Glutamatergic neuron (in vitro differentiated cells): ENCODE measurements at regions not wholly inside any gene's neighbourhood (a gene's known extent, or its start where the extent isn't known, plus 50 kb on each side); places are given as distances from the start of the nearest gene placed in this dataset.

ENCODE experiments used
- DNase-seq: peaks from one replicate; pipeline ENCODE4 v3.0.0; 2022
- H3K27ac Mint-ChIP-seq: one replicate; pipeline ENCODE4 v1.8.0; 2020; ENCODE audit warnings: mild to moderate bottlenecking, mixed read lengths, inconsistent platforms; ENCODE audit not compliant: unreplicated experiment
- H3K27me3 Mint-ChIP-seq: one replicate; pipeline ENCODE4 v1.8.0; 2020; ENCODE audit warnings: mild to moderate bottlenecking, moderate library complexity, mixed read lengths, inconsistent platforms; ENCODE audit not compliant: unreplicated experiment
- H3K36me3 Mint-ChIP-seq: one replicate; pipeline ENCODE4 v1.8.0; 2020; ENCODE audit warnings: mild to moderate bottlenecking, mixed read lengths, inconsistent platforms; ENCODE audit not compliant: unreplicated experiment
- H3K4me1 Mint-ChIP-seq: one replicate; pipeline ENCODE4 v1.8.0; 2020; ENCODE audit warnings: mild to moderate bottlenecking, low read depth, mixed read lengths, inconsistent platforms; ENCODE audit not compliant: unreplicated experiment
- H3K4me3 Mint-ChIP-seq: one replicate; pipeline ENCODE4 v1.8.0; 2020; ENCODE audit warnings: mild to moderate bottlenecking, mixed read lengths, inconsistent platforms; ENCODE audit not compliant: unreplicated experiment
- H3K9me3 Mint-ChIP-seq: one replicate; pipeline ENCODE4 v1.8.0; 2020; ENCODE audit warnings: mild to moderate bottlenecking, moderate library complexity, mixed read lengths, inconsistent platforms; ENCODE audit not compliant: unreplicated experiment
- TF ChIP-seq, protein P1 (sequence below): fragments of 200-600 bp; sonication (generic); IDR thresholded peaks from one replicate; pipeline ENCODE4 v1.5.0; 2021; ENCODE audit not compliant: partially characterized antibody, unreplicated experiment

DNA sequence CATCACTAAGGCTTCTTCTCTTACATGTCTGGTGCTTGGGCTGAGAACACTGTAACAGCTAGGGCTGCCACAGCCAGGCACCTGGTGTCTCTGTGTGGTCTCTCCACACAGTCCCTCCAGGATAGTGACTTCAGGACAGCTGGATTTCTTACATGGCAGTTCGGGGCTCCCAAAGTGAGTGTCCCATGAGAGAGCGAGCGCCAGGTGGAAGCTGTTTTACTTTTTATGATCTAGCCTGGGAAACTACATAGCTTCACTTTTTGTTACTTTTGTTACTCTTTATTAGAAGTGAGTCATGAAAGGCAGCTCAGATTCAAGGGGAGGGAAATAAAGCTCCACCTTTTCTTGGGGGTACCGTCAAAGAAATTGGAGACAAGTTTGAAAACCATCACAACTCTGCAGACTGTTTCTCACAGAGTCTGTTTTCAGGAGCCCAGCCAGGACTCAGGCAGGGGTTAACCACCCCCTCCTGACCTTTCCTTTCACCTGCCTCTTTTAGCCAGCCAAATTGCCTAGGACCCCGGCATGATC, 373.0 kb downstream of the MID1IP1 start:
- TF ChIP-seq, protein P1, sequence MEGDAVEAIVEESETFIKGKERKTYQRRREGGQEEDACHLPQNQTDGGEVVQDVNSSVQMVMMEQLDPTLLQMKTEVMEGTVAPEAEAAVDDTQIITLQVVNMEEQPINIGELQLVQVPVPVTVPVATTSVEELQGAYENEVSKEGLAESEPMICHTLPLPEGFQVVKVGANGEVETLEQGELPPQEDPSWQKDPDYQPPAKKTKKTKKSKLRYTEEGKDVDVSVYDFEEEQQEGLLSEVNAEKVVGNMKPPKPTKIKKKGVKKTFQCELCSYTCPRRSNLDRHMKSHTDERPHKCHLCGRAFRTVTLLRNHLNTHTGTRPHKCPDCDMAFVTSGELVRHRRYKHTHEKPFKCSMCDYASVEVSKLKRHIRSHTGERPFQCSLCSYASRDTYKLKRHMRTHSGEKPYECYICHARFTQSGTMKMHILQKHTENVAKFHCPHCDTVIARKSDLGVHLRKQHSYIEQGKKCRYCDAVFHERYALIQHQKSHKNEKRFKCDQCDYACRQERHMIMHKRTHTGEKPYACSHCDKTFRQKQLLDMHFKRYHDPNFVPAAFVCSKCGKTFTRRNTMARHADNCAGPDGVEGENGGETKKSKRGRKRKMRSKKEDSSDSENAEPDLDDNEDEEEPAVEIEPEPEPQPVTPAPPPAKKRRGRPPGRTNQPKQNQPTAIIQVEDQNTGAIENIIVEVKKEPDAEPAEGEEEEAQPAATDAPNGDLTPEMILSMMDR: no peak
- Mint-ChIP-seq H3K36me3 (no peaks in the 10 kb centered on the region), H3K4me1 (no peaks in the 10 kb centered on the region), H3K9me3 (no peaks in the 10 kb centered on the region), H3K4me3 (no peak overlapping the region), H3K27me3 (no peaks in the 10 kb centered on the region), H3K27ac (no peak overlapping the region)
- no peak for DNase-seq

DNA sequence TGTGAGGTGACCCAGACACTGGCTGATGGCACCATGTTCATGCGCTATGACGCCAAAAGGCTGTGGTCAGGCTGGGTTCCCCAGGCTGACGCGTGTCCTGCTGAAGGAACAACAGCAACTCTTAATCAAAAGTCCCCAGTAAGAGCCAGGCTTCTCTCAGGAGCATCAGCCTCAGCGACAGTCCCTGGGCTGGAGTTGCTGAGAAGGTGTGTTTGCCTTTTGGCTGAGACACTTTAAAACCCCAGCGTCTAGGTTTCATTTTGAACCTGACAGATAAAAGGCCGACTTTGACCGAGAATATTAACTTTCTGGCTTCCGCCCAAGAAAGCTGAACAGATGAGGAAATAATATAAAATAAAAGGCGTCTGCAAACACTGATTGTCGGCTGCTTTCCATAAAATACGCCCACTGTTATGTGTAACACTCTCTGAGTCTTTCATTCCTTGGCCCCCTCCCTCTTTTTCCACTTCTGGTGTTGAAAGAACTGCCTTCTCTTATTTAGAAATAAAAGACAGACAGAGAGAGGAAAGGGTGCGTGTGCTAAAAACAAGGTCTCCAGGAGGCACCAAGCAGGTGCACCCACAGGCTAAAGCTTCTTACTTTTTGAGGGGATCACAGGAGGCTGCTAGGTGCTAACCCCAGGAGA, 373.6 kb downstream of the MID1IP1 start:
- H3K4me3 Mint-ChIP-seq: no peak overlapping the region
- no peaks in the 10 kb centered on the region for H3K27me3 Mint-ChIP-seq
- no peaks in the 10 kb centered on the region for H3K4me1 Mint-ChIP-seq
- H3K36me3 Mint-ChIP-seq: no peaks in the 10 kb centered on the region
- DNase-seq: no peak
- TF ChIP-seq, protein P1: no peak
- no peak overlapping the region for H3K27ac Mint-ChIP-seq
- H3K9me3 Mint-ChIP-seq: no peaks in the 10 kb centered on the region

DNA sequence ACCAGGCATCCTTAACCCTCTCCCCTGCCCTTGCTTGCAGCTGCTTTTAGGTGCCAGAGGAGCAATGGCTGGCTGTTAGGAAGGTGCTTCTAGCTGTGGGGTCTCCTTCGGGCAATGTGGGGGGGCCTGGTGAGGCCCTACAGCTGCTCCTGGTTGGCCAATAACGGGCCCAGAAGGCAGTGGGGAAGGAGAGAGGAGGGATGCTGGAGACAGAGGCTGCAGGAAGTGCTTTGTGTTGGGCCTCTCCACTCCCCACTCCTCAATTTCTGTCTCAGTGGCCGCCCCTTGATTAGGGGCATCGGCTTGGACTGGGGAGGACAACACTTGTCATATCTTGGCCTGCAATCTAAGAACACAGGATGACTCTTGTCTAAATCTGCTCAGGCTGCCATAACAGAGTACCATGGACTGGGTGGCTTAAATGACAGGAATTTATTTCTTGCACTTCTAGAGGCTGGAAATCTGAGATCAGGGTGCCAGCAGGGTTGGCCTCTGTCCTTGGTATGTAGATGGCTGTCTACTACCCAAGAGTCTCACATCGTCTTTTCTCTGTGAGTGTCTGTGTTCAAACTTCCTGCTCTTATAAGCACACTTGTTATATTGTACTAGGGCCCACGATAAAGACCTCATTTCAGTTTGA, 374.3 kb downstream of the MID1IP1 start:
- DNase-seq: no peak
- Mint-ChIP-seq H3K27me3 (no peaks in the 10 kb centered on the region), H3K9me3 (no peaks in the 10 kb centered on the region), H3K4me1 (no peaks in the 10 kb centered on the region), H3K27ac (no peak overlapping the region), H3K36me3 (no peaks in the 10 kb centered on the region), H3K4me3 (no peak overlapping the region)
- TF ChIP-seq, protein P1: no peak

DNA sequence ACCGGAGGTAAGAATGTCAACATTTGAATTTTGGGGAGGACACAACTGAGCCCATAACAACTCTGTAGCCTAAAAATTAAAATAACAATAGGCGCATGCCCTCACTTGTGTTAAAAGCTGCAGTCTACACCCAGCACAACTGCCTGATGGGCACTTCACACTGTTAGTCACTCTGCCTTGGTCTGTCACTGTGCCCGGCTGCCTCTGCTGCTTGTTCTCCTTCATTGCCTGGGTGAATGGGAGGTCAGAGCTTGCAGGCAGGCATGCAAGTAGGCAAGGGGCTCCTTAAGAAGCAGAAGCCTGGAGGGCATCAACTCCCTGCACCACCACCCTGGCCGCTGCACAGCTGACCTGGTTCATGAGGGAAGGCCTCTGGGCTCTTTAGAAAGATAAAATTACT, 374.8 kb downstream of the MID1IP1 start:
- Mint-ChIP-seq H3K27ac (no peak overlapping the region), H3K27me3 (no peaks in the 10 kb centered on the region), H3K36me3 (no peaks in the 10 kb centered on the region), H3K4me1 (no peaks in the 10 kb centered on the region), H3K9me3 (no peaks in the 10 kb centered on the region), H3K4me3 (no peak overlapping the region)
- DNase-seq: no peak
- TF ChIP-seq, protein P1: no peak

DNA sequence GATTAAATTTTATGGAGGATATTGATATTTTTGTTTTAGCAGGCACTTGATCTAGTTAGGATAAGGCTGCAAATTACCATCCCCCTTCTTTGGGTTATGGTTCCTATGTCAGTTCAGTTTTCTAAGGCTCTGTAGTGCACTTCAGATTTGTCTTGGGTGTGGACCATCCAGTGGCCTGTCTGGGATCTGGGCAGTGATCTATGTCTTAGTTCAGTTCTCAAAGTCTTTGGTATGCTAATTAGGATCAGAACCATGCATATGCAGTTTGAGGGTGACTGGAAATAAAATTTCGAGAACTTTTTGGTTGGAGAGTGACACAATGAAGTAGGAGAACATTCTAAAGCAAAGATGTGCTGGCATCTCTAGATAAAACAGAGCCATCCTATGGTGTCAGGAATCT, 388.2 kb downstream of the MID1IP1 start:
- no peak overlapping the region for H3K4me3 Mint-ChIP-seq
- peaks cover 4% of the 10 kb centered on the region for H3K4me1 Mint-ChIP-seq
- H3K27ac Mint-ChIP-seq: no peak overlapping the region
- peaks cover 5% of the 10 kb centered on the region for H3K36me3 Mint-ChIP-seq
- TF ChIP-seq, protein P1: no peak
- DNase-seq: no peak
- peaks cover 2% of the 10 kb centered on the region for H3K27me3 Mint-ChIP-seq
- H3K9me3 Mint-ChIP-seq: peaks cover 2% of the 10 kb centered on the region
